SH-SY5Y (cell line): ENCODE measurements at regions not wholly inside any gene's neighbourhood (a gene's known extent, or its start where the extent isn't known, plus 50 kb on each side); places are given as distances from the start of the nearest gene placed in this dataset.

Experiments
- GATA2 ChIP-seq: IDR thresholded peaks from 2 replicates; pipeline ENCODE4 v1.6.1; 2011; ENCODE audit warnings: mild to moderate bottlenecking, low read depth, low read length
- GATA3 ChIP-seq: IDR thresholded peaks from 2 replicates; pipeline ENCODE4 v1.6.1; 2011; ENCODE audit warnings: low read depth, mild to moderate bottlenecking, low read length, moderate library complexity

GRCh38 chr2:128809259-128809636, 490.6 kb upstream of the HS6ST1 start:
- TF ChIP-seq GATA3 (no peak), GATA2 (no peak)
